ENCODE measurements at regions not wholly inside any gene's neighbourhood (a gene's known extent, or its start where the extent isn't known, plus 50 kb on each side); places are given as distances from the start of the nearest gene placed in this dataset.

- TF ChIP-seq CTCF (IDR thresholded peaks at IDR 0.05 in 4 of 5, conservative IDR thresholded peaks at IDR 0.05 in 1 of 5) (no peak), POLR2A (IDR thresholded peaks at IDR 0.05) (no peak)
These were observed 84.2 kb upstream of the FBXO11 start for GRCh38 chr2:47990503-47990902.
